Peyer's patch (tissue), 4 donors: ENCODE measurements at regions not wholly inside any gene's neighbourhood (a gene's known extent, or its start where the extent isn't known, plus 50 kb on each side); places are given as distances from the start of the nearest gene placed in this dataset.

ENCODE experiments used
- DNase-seq, 3 donors: peaks; one replicate each; pipeline ENCODE4 v3.0.0-alpha.2; 2017 to 2019
- H3K27ac ChIP-seq, 4 donors: fragments of 200-600 bp; sonication (generic); one replicate each; pipeline ENCODE4 v1.5.1; 2016 to 2019
- H3K27me3 ChIP-seq, 2 donors: fragments of 200-600 bp; sonication (generic); one replicate each; pipeline ENCODE4 v1.5.1; 2019
- H3K36me3 ChIP-seq, 3 donors: fragments of 200-600 bp; sonication (generic); one replicate each; pipeline ENCODE4 v1.5.1; 2016 to 2019
- H3K4me1 ChIP-seq, 4 donors: fragments of 200-600 bp; sonication (generic); one replicate each; pipeline ENCODE4 v1.5.1; 2016 to 2019
- H3K4me3 ChIP-seq, 4 donors: fragments of 200-600 bp; sonication (generic); 1 replicate in 3 of 4; 2 replicates in 1 of 4; pipeline ENCODE4 v1.5.1; 2016 to 2019; ENCODE audit warnings: mild to moderate bottlenecking in 1 of 4
- H3K9me3 ChIP-seq, 4 donors: fragments of 200-600 bp; sonication (generic); one replicate each; pipeline ENCODE4 v1.5.1; 2016 to 2019; ENCODE audit warnings: mild to moderate bottlenecking in 1 of 4
- CTCF ChIP-seq, 6 experiments: fragments of 450-650 bp in 4 of 6; fragments of 200-600 bp in 2 of 6; sonication (generic) in 1 of 6; IDR thresholded peaks; one replicate each; pipeline ENCODE4 v1.5.1; 2017 to 2019; ENCODE audit warnings: antibody characterized with exemption in 6 of 6, mild to moderate bottlenecking in 3 of 6, moderate library complexity in 1 of 6
- POLR2A ChIP-seq, 2 donors: fragments of 450-650 bp; IDR thresholded peaks; one replicate each; pipeline ENCODE4 v1.5.1; 2017; ENCODE audit warnings: antibody characterized with exemption in 2 of 2, mild to moderate bottlenecking in 2 of 2, moderate library complexity in 2 of 2

GRCh38 chr20:53795170-53795569 lies 201.5 kb upstream of the ZNF217 start:
- Histone ChIP-seq H3K4me3 (no peak overlapping the region), H3K4me1 (no peaks in the 10 kb centered on the region), H3K27ac (no peak overlapping the region), H3K9me3 (no peaks in the 10 kb centered on the region), H3K36me3 (no peaks in the 10 kb centered on the region), H3K27me3 (no peaks in the 10 kb centered on the region)
- no peak for DNase-seq
- no peak for TF ChIP-seq CTCF (IDR thresholded peaks at IDR 0.05)
- no peak for TF ChIP-seq POLR2A (IDR thresholded peaks at IDR 0.05)

DNA sequence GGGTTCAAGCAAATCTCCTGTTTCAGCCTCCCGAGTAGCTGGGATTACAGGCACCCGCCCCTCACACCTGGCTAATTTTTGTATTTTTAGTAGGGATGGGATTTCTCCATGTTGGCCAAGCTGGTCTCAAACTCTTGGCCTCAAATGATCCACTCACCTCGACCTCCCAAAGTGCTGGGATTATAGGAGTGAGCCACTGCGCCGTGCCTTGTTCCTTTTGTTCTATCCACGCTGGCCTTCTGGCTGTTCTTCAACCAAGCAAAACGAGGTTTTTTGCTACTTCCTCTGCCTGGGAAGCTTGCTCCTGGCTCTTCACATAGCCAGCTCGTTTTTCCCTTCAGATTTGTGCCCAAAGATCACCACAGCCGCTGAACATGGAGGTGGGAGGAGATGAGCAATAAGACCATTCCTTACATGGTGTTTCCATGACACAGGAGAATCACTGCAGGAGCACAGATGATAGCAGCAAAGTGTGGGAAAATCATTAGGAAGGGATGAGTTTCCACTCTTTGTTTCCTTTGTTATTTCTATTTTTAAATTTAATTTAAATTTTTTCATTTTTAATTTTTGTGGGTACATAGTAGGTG lies 201.0 kb upstream of the ZNF217 start:
- no peaks in the 10 kb centered on the region for H3K36me3 ChIP-seq
- H3K4me1 ChIP-seq = no peaks in the 10 kb centered on the region
- H3K27ac ChIP-seq = no peak overlapping the region
- H3K4me3 ChIP-seq = no peak overlapping the region
- peak in 1 of 3 donors; percentile 22 for DNase-seq
- no peaks in the 10 kb centered on the region for H3K27me3 ChIP-seq
- no peaks in the 10 kb centered on the region for H3K9me3 ChIP-seq
- TF ChIP-seq POLR2A (IDR thresholded peaks at IDR 0.05) = no peak
- TF ChIP-seq CTCF (IDR thresholded peaks at IDR 0.05) = no peak

DNA sequence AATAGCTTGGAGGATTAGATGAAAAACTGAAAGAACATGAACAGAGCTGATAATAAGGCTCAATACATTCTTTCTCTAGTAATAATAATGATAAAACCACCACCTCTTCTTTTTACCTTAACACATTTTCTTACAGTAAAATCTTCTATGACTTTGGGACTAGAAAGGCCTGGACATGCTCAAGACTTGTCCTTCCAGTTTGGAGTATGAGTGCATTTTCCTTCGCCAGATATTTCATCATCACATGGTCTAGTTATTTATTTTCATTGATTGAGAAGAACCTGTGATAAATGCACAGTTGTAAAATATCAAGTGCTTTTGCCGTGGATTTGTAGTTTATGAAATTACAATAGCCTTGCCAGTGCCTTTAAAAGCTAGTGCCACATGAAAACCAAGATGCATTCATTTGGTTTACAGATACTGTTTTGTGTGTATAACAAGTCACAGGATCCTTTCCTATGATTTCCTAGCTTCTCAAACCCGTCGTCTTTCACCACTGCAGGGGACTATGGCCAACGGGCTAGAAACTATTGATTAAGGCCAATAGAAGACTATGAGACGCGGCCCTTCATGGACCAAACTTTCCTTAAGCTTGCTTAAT lies 200.2 kb upstream of the ZNF217 start:
- Histone ChIP-seq H3K4me3 (no peak overlapping the region), H3K9me3 (no peaks in the 10 kb centered on the region), H3K27ac (no peak overlapping the region), H3K36me3 (no peaks in the 10 kb centered on the region), H3K27me3 (no peaks in the 10 kb centered on the region), H3K4me1 (no peaks in the 10 kb centered on the region)
- no peak for TF ChIP-seq POLR2A (IDR thresholded peaks at IDR 0.05)
- no peak for TF ChIP-seq CTCF (IDR thresholded peaks at IDR 0.05)
- DNase-seq = no peak

DNA sequence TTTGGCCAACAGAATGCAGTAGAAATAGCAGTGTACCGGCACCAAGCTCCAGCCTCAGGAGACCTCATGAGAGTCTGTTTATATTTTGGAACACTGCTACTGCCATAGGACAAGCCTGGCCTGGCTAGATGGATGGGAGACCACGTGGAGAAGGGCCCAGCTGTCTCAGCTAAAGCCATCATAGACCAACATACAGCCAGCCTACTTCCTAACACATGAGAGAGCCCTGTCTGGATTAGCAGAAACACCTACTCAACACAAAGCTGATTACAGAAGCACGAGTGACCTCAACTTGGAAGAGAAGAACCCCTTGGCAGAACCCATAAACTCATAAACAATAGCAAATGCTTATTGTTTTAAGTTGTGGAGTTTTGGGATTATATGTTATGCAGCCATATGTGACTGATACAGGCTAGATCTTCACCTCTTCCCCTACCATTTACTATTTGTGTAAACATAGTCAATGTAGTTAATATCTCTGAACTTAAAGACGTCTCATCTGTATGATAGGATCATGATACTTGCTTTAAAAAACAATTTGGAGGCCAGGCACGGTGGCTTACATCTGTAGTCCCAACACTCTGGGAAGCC lies 199.4 kb upstream of the ZNF217 start:
- Histone ChIP-seq H3K27ac (no peak overlapping the region), H3K36me3 (no peaks in the 10 kb centered on the region), H3K9me3 (no peaks in the 10 kb centered on the region), H3K4me3 (no peak overlapping the region), H3K27me3 (no peaks in the 10 kb centered on the region), H3K4me1 (no peaks in the 10 kb centered on the region)
- TF ChIP-seq POLR2A (IDR thresholded peaks at IDR 0.05) = no peak
- no peak for TF ChIP-seq CTCF (IDR thresholded peaks at IDR 0.05)
- DNase-seq = peak in 2 of 3 donors; percentile 6 to 17

GRCh38 chr20:53789989-53790675 lies 196.5 kb upstream of the ZNF217 start:
- peak in 1 of 3 donors; percentile 10 for DNase-seq
- Histone ChIP-seq H3K4me1 (peaks cover 0 to 16% (median 0%) of the 10 kb centered on the region in 4 donors), H3K36me3 (no peaks in the 10 kb centered on the region), H3K27ac (no peak overlapping the region), H3K27me3 (no peaks in the 10 kb centered on the region), H3K4me3 (no peak overlapping the region), H3K9me3 (no peaks in the 10 kb centered on the region)
- TF ChIP-seq CTCF (IDR thresholded peaks at IDR 0.05) (no peak), POLR2A (IDR thresholded peaks at IDR 0.05) (no peak)
